Prostate gland (tissue), 2 donors: ENCODE measurements at regions not wholly inside any gene's neighbourhood (a gene's known extent, or its start where the extent isn't known, plus 50 kb on each side); places are given as distances from the start of the nearest gene placed in this dataset.

Source experiments
- DNase-seq: peaks from one replicate; pipeline ENCODE4 v3.0.0-alpha.2; 2019; ENCODE audit warnings: low spot score
- H3K27ac ChIP-seq, 2 donors: fragments of 200-600 bp; sonication (generic); 2 replicates each; pipeline ENCODE4 v1.5.1; 2017 to 2019
- H3K27me3 ChIP-seq: fragments of 200-600 bp; sonication (generic); replicated peaks from 2 replicates; pipeline ENCODE4 v1.5.1; 2019; ENCODE audit not compliant: insufficient read depth
- H3K36me3 ChIP-seq, 2 donors: fragments of 200-600 bp; sonication (generic); 1 replicate in 1 of 2; 2 replicates in 1 of 2; pipeline versions ENCODE4 v1.5.1 to v1.8.1; 2017 to 2019
- H3K4me1 ChIP-seq: fragments of 200-600 bp; sonication (generic); replicated peaks from 2 replicates; pipeline ENCODE4 v1.5.1; 2019
- H3K4me3 ChIP-seq, 2 donors: fragments of 200-600 bp; sonication (generic); 2 replicates each; pipeline ENCODE4 v1.5.1; 2017 to 2019
- H3K9me3 ChIP-seq: fragments of 200-600 bp; sonication (generic); 2 replicates; pipeline ENCODE4 v1.5.1; 2017
- POLR2A ChIP-seq: fragments of 450-650 bp; IDR thresholded peaks from one replicate; pipeline ENCODE4 v1.6.1; 2016; ENCODE audit warnings: antibody characterized with exemption, mild to moderate bottlenecking
- POLR2AphosphoS5 ChIP-seq: sonication (generic); formaldehyde crosslinking; IDR thresholded peaks from one replicate; pipeline ENCODE4 v1.6.1; 2017; ENCODE audit warnings: antibody characterized with exemption
- WGBS: methylation state at CpG from one replicate; pipeline ENCODE4 v1.1.5; 2018; 5-methylcytosine and 5-hydroxymethylcytosine counted together
- intact Hi-C: fragments of 100-400 bp; cut with DNase I; formaldehyde crosslinking; loops from one replicate; pipeline ENCODE4 v1.14.2; 2022
- TF ChIP-seq, protein P1 (sequence below), 4 experiments: fragments of 200-600 bp in 2 of 4; fragments of 450-650 bp in 2 of 4; sonication (generic) in 2 of 4; IDR thresholded peaks; 1 replicate in 3 of 4; 2 replicates in 1 of 4; pipeline ENCODE4 v1.5.1; 2016 to 2019; ENCODE audit warnings: antibody characterized with exemption in 4 of 4, mild to moderate bottlenecking in 2 of 4, moderate library complexity in 2 of 4

DNA sequence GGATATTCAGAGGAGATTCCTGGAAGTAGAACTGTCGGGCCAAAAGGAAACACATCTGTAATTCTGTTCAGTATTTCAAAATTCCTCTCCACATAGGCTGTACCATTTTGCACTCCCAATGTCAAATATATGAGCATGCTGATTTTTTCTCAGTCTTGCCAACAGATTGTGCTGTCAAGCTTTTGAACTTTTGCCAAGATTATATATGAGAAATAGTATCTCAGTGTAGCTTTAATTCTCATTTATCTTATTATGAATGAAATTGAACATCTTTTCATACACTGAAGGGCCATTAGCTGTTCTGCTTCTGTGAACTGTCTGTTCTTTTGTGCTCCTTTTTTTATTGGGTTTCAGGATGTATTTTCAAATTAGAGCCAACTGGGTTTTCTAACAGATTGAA lies 907.1 kb downstream of the MAT2B start:
- no peak overlapping the region for H3K4me3 ChIP-seq
- no peaks in the 10 kb centered on the region for H3K9me3 ChIP-seq
- no peak for TF ChIP-seq POLR2AphosphoS5
- TF ChIP-seq, protein P1, sequence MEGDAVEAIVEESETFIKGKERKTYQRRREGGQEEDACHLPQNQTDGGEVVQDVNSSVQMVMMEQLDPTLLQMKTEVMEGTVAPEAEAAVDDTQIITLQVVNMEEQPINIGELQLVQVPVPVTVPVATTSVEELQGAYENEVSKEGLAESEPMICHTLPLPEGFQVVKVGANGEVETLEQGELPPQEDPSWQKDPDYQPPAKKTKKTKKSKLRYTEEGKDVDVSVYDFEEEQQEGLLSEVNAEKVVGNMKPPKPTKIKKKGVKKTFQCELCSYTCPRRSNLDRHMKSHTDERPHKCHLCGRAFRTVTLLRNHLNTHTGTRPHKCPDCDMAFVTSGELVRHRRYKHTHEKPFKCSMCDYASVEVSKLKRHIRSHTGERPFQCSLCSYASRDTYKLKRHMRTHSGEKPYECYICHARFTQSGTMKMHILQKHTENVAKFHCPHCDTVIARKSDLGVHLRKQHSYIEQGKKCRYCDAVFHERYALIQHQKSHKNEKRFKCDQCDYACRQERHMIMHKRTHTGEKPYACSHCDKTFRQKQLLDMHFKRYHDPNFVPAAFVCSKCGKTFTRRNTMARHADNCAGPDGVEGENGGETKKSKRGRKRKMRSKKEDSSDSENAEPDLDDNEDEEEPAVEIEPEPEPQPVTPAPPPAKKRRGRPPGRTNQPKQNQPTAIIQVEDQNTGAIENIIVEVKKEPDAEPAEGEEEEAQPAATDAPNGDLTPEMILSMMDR (IDR thresholded peaks at IDR 0.05), result no peak
- no peak for TF ChIP-seq POLR2A
- no peak overlapping the region for H3K27ac ChIP-seq
- no peaks in the 10 kb centered on the region for H3K27me3 ChIP-seq
- intact Hi-C loops, result no loop called here
- WGBS, result 69% methylated on average over 1 of the region's 1 CpG
- no peaks in the 10 kb centered on the region for H3K36me3 ChIP-seq
- DNase-seq, result no peak
- no peaks in the 10 kb centered on the region for H3K4me1 ChIP-seq

DNA sequence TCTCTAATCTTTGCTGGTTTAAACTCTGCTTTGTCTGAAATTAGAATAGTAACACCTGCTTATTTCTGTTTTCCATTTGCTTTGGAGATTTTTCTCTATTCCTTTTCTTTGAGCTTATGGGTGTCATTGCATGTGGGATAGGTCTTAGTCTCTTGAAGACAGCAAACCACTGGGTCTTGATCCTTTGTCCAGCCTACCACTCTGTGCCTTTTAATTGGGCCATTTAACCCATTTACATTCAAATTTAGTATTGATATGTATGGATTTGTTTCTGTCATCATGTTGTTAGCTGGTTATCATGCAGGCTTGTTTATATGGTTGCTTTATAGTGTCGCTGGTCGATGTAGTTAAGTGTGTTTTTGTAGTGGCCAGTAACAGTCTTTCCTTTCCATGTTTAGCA lies 914.7 kb downstream of the MAT2B start:
- DNase-seq, result no peak
- H3K27ac ChIP-seq, result no peak overlapping the region
- H3K36me3 ChIP-seq, result no peaks in the 10 kb centered on the region
- H3K4me3 ChIP-seq, result no peak overlapping the region
- intact Hi-C loops, result no loop called here
- H3K9me3 ChIP-seq, result no peaks in the 10 kb centered on the region
- no peaks in the 10 kb centered on the region for H3K27me3 ChIP-seq
- no peaks in the 10 kb centered on the region for H3K4me1 ChIP-seq
- TF ChIP-seq, protein P1 (IDR thresholded peaks at IDR 0.05), result no peak
- no peak for TF ChIP-seq POLR2A
- TF ChIP-seq POLR2AphosphoS5, result no peak
- WGBS, result 93% methylated on average over 2 of the region's 2 CpGs

DNA sequence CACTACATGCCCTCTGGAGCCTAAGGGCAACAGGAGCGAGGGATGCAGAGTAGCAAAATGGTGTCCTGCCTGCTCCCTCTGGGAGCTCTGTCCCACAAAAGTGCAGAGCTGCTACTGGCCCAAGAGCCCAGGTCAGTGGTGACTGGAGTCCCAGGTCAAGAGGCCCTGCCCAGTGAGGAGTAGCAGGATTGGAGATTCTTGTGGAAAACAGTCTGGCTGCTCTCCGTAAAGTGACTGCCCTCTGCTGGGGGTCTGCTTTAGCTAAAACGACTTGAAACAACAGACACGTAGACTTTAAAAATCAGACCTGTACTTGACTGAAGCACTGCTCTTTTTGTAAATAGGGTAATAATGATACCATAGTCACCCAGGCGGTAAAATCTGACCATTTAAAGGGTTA lies 917.0 kb downstream of the MAT2B start:
- TF ChIP-seq POLR2AphosphoS5, result no peak
- TF ChIP-seq, protein P1 (IDR thresholded peaks at IDR 0.05), result no peak
- no peak for TF ChIP-seq POLR2A
- intact Hi-C loops, result no loop called here
- DNase-seq, result no peak

DNA sequence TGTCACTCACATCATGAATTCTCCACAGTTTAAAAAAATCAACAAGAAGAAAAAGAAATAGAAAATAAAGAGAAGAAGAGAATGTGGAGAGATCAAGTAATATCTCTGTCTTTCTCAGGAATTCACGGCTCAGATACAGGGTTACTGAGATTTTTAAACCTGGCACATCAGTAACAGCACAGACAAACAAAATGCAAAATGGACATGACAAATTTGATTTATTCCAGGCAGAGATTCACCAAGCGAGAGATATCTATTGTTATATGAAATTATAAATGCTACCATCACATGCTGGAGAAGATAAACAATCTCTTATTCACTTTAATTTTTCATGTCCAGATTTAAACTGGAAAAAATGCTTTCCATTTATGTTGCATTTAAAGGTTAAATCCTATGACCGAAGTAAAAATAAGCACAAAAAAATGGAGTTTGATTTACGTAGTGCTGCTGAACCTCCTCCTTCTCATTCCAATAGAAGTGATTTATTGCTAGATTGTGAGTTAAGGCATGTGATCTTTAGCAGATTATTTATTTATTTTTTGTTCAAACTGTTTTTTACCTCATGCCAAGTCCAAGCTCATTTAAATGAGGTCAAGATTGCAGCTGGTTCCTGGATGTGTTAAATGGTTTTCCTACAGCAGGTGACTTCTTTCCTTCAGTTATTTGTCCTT lies 926.4 kb downstream of the MAT2B start:
- H3K27ac ChIP-seq, result no peak overlapping the region
- no peaks in the 10 kb centered on the region for H3K27me3 ChIP-seq
- H3K4me1 ChIP-seq, result no peaks in the 10 kb centered on the region
- TF ChIP-seq POLR2AphosphoS5 (no peak), POLR2A (no peak)
- TF ChIP-seq, protein P1 (IDR thresholded peaks at IDR 0.05), result no peak
- no peak overlapping the region for H3K4me3 ChIP-seq
- H3K9me3 ChIP-seq, result no peaks in the 10 kb centered on the region
- intact Hi-C loops, result no loop called here
- WGBS, result 55% methylated on average over 4 of the region's 4 CpGs
- no peaks in the 10 kb centered on the region for H3K36me3 ChIP-seq
- no peak for DNase-seq

More for the DNA sequence above, 917.0 kb downstream of the MAT2B start:
- H3K9me3 ChIP-seq, result no peaks in the 10 kb centered on the region
- no peaks in the 10 kb centered on the region for H3K36me3 ChIP-seq
- H3K27ac ChIP-seq, result no peak overlapping the region
- H3K4me1 ChIP-seq, result no peaks in the 10 kb centered on the region
- H3K27me3 ChIP-seq, result no peaks in the 10 kb centered on the region
- H3K4me3 ChIP-seq, result no peak overlapping the region
- WGBS, result 64% methylated on average over 5 of the region's 5 CpGs
